Testis (tissue), 2 donors: ENCODE measurements at regions not wholly inside any gene's neighbourhood (a gene's known extent, or its start where the extent isn't known, plus 50 kb on each side); places are given as distances from the start of the nearest gene placed in this dataset.

Source experiments
- POLR2A ChIP-seq: fragments of 450-650 bp; IDR thresholded peaks from one replicate; pipeline ENCODE4 v1.6.1; 2017; ENCODE audit warnings: antibody characterized with exemption, mild to moderate bottlenecking, moderate library complexity
- TF ChIP-seq, protein P1 (sequence below), 3 experiments: fragments of 450-650 bp in 2 of 3; fragments of 200-600 bp in 1 of 3; sonication (generic) in 1 of 3; IDR thresholded peaks; one replicate each; pipeline ENCODE4 v1.5.1; 2016 to 2019; ENCODE audit warnings: antibody characterized with exemption in 3 of 3, mild to moderate bottlenecking in 2 of 3, moderate library complexity in 1 of 3

DNA sequence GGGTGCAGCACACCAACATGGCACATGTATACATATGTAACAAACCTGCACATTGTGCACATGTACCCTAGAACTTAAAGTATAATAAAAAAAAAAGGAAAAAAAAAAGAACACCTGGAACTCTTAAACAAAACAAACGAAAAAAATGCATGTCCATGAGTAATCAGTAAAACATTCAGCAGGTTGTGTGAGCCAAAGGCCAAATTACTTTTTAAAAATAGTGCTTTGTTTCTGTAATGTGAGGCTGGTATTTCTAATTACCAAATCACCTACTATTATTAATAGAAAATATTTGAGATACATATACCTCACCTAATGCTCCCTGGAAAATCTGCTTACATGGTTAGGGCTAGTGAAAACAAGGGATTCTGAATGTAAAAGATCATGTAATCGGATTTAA lies 294.4 kb upstream of the NR5A2 start:
- TF ChIP-seq POLR2A, result no peak
- TF ChIP-seq, protein P1, sequence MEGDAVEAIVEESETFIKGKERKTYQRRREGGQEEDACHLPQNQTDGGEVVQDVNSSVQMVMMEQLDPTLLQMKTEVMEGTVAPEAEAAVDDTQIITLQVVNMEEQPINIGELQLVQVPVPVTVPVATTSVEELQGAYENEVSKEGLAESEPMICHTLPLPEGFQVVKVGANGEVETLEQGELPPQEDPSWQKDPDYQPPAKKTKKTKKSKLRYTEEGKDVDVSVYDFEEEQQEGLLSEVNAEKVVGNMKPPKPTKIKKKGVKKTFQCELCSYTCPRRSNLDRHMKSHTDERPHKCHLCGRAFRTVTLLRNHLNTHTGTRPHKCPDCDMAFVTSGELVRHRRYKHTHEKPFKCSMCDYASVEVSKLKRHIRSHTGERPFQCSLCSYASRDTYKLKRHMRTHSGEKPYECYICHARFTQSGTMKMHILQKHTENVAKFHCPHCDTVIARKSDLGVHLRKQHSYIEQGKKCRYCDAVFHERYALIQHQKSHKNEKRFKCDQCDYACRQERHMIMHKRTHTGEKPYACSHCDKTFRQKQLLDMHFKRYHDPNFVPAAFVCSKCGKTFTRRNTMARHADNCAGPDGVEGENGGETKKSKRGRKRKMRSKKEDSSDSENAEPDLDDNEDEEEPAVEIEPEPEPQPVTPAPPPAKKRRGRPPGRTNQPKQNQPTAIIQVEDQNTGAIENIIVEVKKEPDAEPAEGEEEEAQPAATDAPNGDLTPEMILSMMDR (IDR thresholded peaks at IDR 0.05), result no peak
